A549 (cell line): ENCODE measurements at regions not wholly inside any gene's neighbourhood (a gene's known extent, or its start where the extent isn't known, plus 50 kb on each side); places are given as distances from the start of the nearest gene placed in this dataset.

Source experiments
- ATAC-seq, 2 experiments: fragments of 200-7000 bp in 1 of 2; fragments of >200 bp in 1 of 2; cut with Nextera tagmentation in 1 of 2; cut with Tn5 transposase in 1 of 2; 3 replicates each; pipeline versions ENCODE4 v1.8.0 to v1.9.1; 2018 to 2020; ENCODE audit warnings: mild to moderate bottlenecking in 1 of 2, moderate library complexity in 1 of 2
- CTCF ChIA-PET: fragments of 300-600 bp; sonication (Branson Sonifier 250); formaldehyde crosslinking; extraction: SDS; loops from one replicate; lab custom pipeline; 2021; ENCODE audit warnings: antibody characterized with exemption, inconsistent platforms; lab: Yijun Ruan, JAX
- POLR2A ChIA-PET: fragments of 350-600 bp; formaldehyde crosslinking; extraction: SDS; loops from one replicate; lab custom pipeline; 2021; ENCODE audit warnings: antibody characterized with exemption, inconsistent platforms; lab: Yijun Ruan, JAX
- DNase-seq, 2 experiments: peaks; one replicate each; pipeline versions ENCODE4 v3.0.0 to v3.0.0-alpha.2; 2011 to 2016; ENCODE audit warnings: low read depth in 1 of 2, low spot score in 1 of 2
- FAIRE-seq: peaks from 2 replicates; lab custom pipeline; 2011; peaks lifted over from hg19 to GRCh38; lab: Jason Lieb, UNC
- H3K27ac ChIP-seq, 2 experiments: fragments of >200 bp; sonication (Bioruptor Twin); formaldehyde crosslinking; 3 replicates each; pipeline ENCODE4 v1.5.1; 2016 to 2017
- H3K4me1 ChIP-seq: fragments of >200 bp; sonication (Bioruptor Twin); formaldehyde crosslinking; 3 replicates; pipeline ENCODE4 v1.6.1; 2016
- H3K4me2 ChIP-seq: fragments of >200 bp; sonication (Bioruptor Twin); formaldehyde crosslinking; 3 replicates; pipeline ENCODE4 v1.6.1; 2016
- H3K4me3 ChIP-seq: fragments of >200 bp; sonication (Bioruptor Twin); formaldehyde crosslinking; 3 replicates; pipeline ENCODE4 v1.5.1; 2016
- H3K9me3 ChIP-seq: fragments of >200 bp; sonication (Bioruptor Twin); formaldehyde crosslinking; 3 replicates; pipeline ENCODE4 v1.6.1; 2016
- CEBPB ChIP-seq, 2 experiments: fragments of >200 bp in 1 of 2; sonication (Bioruptor Twin) in 1 of 2; formaldehyde crosslinking in 1 of 2; IDR thresholded peaks; 2 replicates each; pipeline ENCODE4 v1.6.1; 2012 to 2016
- CHD2 ChIP-seq: fragments of 150-350 bp; IDR thresholded peaks from 2 replicates; pipeline ENCODE4 v1.6.1; 2014; ENCODE audit warnings: low read length; ENCODE audit not compliant: partially characterized antibody
- EHF ChIP-seq: fragments of 250-450 bp; sonication (Bioruptor Pico); IDR thresholded peaks from 2 replicates; pipeline ENCODE4 v1.5.0; 2020; ENCODE audit warnings: mild to moderate bottlenecking
- EHMT2 ChIP-seq: fragments of 200-600 bp; sonication (generic); IDR thresholded peaks from 2 replicates; pipeline ENCODE4 v1.6.1; 2016; ENCODE audit warnings: antibody characterized with exemption, low read depth, mild to moderate bottlenecking, moderate library complexity
- FOSL2 ChIP-seq, 2 experiments: fragments of 450-650 bp in 1 of 2; fragments of >200 bp in 1 of 2; sonication (Bioruptor Twin) in 1 of 2; formaldehyde crosslinking; IDR thresholded peaks; 2 replicates each; pipeline versions ENCODE4 v1.5.0 to v1.6.1; 2016 to 2020; ENCODE audit warnings: mild to moderate bottlenecking in 1 of 2, moderate library complexity in 1 of 2
- FOXS1 ChIP-seq: fragments of 250-450 bp; sonication (Bioruptor Pico); IDR thresholded peaks from 2 replicates; pipeline ENCODE4 v1.5.0; 2020; ENCODE audit warnings: mild to moderate bottlenecking, moderate library complexity
- HEYL ChIP-seq: fragments of 250-450 bp; sonication (Bioruptor Pico); IDR thresholded peaks from 2 replicates; pipeline ENCODE4 v1.8.0; 2021; ENCODE audit warnings: mild to moderate bottlenecking, moderate library complexity
- HMGXB4 ChIP-seq: fragments of 250-450 bp; sonication (Bioruptor Pico); IDR thresholded peaks from 2 replicates; pipeline ENCODE4 v1.5.0; 2021; ENCODE audit warnings: mild to moderate bottlenecking, moderate library complexity, borderline replicate concordance
- HOXB13 ChIP-seq: fragments of 250-450 bp; sonication (Bioruptor Pico); IDR thresholded peaks from 2 replicates; pipeline ENCODE4 v1.5.0; 2020; ENCODE audit warnings: low read depth, mild to moderate bottlenecking, moderate library complexity
- NPAS2 ChIP-seq: fragments of 250-450 bp; sonication (Bioruptor Pico); IDR thresholded peaks from 2 replicates; pipeline ENCODE4 v1.8.0; 2022; ENCODE audit warnings: mild to moderate bottlenecking, moderate library complexity, borderline replicate concordance
- NR3C1 ChIP-seq: fragments of >200 bp; sonication (Bioruptor Twin); formaldehyde crosslinking; IDR thresholded peaks from 3 replicates; pipeline ENCODE4 v1.6.1; 2017
- PBX3 ChIP-seq: IDR thresholded peaks from 2 replicates; pipeline ENCODE4 v1.6.1; 2012
- POLR2A ChIP-seq: IDR thresholded peaks from 2 replicates; pipeline ENCODE4 v1.6.1; 2012; ENCODE audit warnings: mild to moderate bottlenecking, low read length
- POLR2AphosphoS2 ChIP-seq: conservative IDR thresholded peaks from 2 replicates; pipeline ENCODE4 v1.6.1; 2012; ENCODE audit warnings: low read length, improper control_type of control experiment, inconsistent platforms
- RAD21 ChIP-seq, 2 experiments: fragments of >200 bp in 1 of 2; sonication (Bioruptor Twin) in 1 of 2; formaldehyde crosslinking in 1 of 2; IDR thresholded peaks in 1 of 2; conservative IDR thresholded peaks in 1 of 2; 2 replicates in 1 of 2; 3 replicates in 1 of 2; pipeline ENCODE4 v1.6.1; 2012 to 2018; ENCODE audit warnings: inconsistent platforms in 1 of 2
- RARB ChIP-seq: fragments of 250-450 bp; sonication (Bioruptor Pico); IDR thresholded peaks from 2 replicates; pipeline ENCODE4 v1.8.0; 2021; ENCODE audit warnings: mild to moderate bottlenecking, moderate library complexity
- RNF2 ChIP-seq: fragments of 200-600 bp; sonication (generic); IDR thresholded peaks from 2 replicates; pipeline ENCODE4 v1.6.1; 2016; ENCODE audit warnings: low read depth, mild to moderate bottlenecking, antibody characterized with exemption, moderate library complexity, borderline replicate concordance
- SMC3 ChIP-seq: fragments of >200 bp; sonication (Bioruptor Twin); formaldehyde crosslinking; IDR thresholded peaks from 3 replicates; pipeline ENCODE4 v1.6.1; 2018; ENCODE audit warnings: inconsistent platforms
- TFCP2L1 ChIP-seq: fragments of 250-450 bp; sonication (Bioruptor Pico); IDR thresholded peaks from 2 replicates; pipeline ENCODE4 v1.5.0; 2021; ENCODE audit warnings: mild to moderate bottlenecking
- WGBS: methylation state at CpG from one replicate; pipeline ENCODE4 v1.1.6; 2017; ENCODE audit errors: missing lambda C conversion rate; 5-methylcytosine and 5-hydroxymethylcytosine counted together

- WGBS, result over 99% methylated on average over 12 of the region's 14 CpGs
- FAIRE-seq (no peak), DNase-seq (no peak), ATAC-seq (no peak)
- H3K4me3 ChIP-seq, result no peak overlapping the region
- POLR2A ChIA-PET, result no interaction called here
- TF ChIP-seq TFCP2L1 (CRISPR knock-in tag), result no peak
- TF ChIP-seq, all 56 proteins: peak for 0
- Histone ChIP-seq H3K9me3 (no peaks in the 10 kb centered on the region), H3K4me1 (peaks cover 12% of the 10 kb centered on the region), H3K4me2 (no peak overlapping the region), H3K27ac (no peak overlapping the region)
- CTCF ChIA-PET, result no interaction called here
Observed at GRCh38 chr7:149620961-149621360, 123.4 kb upstream of the ZNF746 start.

GRCh38 chr7:149616898-149617297, 119.3 kb upstream of the ZNF746 start:
- no peaks in the 10 kb centered on the region for H3K9me3 ChIP-seq
- ATAC-seq (no peak), FAIRE-seq (no peak), DNase-seq (no peak)
- ChIA-PET CTCF (no interaction called here), POLR2A (no interaction called here)
- 93% methylated on average over 8 of the region's 8 CpGs for WGBS
- H3K4me1 ChIP-seq, result no peaks in the 10 kb centered on the region; the same call in 2 of the 3 replicates
- TF ChIP-seq EHMT2 (no peak), POLR2AphosphoS2 (no peak), RNF2 (no peak), EHF (CRISPR knock-in tag) (no peak), HOXB13 (CRISPR knock-in tag) (no peak), TFCP2L1 (CRISPR knock-in tag) (no peak), SMC3 (no peak), FOXS1 (no peak), HMGXB4 (CRISPR knock-in tag) (no peak), HEYL (CRISPR knock-in tag) (no peak), CHD2 (no peak), NR3C1 (no peak), CEBPB (IDR thresholded peaks at IDR 0.05) (no peak), POLR2A (no peak), NPAS2 (no peak), PBX3 (no peak)
- H3K4me2 ChIP-seq, result no peak overlapping the region
- H3K4me3 ChIP-seq, result no peak overlapping the region
- no peak overlapping the region for H3K27ac ChIP-seq

GRCh38 chr7:149615690-149616270, 118.2 kb upstream of the ZNF746 start:
- FAIRE-seq, result no peak
- TF ChIP-seq FOXS1, result no peak
- 0 out of 5 replicates have a peak, but pooled peaks of 1 of the 2 experiments have one; percentile 4 for TF ChIP-seq RAD21 (conservative IDR thresholded peaks at IDR 0.05 in 1 of 2, IDR thresholded peaks at IDR 0.05 in 1 of 2)
- no peak for TF ChIP-seq RARB
- TF ChIP-seq FOSL2 (IDR thresholded peaks at IDR 0.05), result no peak
- TF ChIP-seq FOSL2 (CRISPR knock-in tag; IDR thresholded peaks at IDR 0.05), result no peak
- TF ChIP-seq, all 56 proteins: peak for 1
- ChIA-PET POLR2A (no interaction called here), CTCF (interaction anchor here (1.0 kb wide), 1 partner anchor 9 kb away, joined by 3 read pairs; no protein-coding TSS in a partner anchor)
- no peak for DNase-seq
- Histone ChIP-seq H3K9me3 (no peaks in the 10 kb centered on the region), H3K4me3 (no peak overlapping the region), H3K27ac (no peak overlapping the region), H3K4me2 (no peak overlapping the region), H3K4me1 (no peaks in the 10 kb centered on the region)
- peak; percentile 61 to 86; a peak in 3 of 6 replicates for ATAC-seq
- WGBS, result 88% methylated on average over 13 of the region's 13 CpGs
